CD4-positive, CD25-positive, alpha-beta regulatory T cell (primary cell): ENCODE measurements at regions not wholly inside any gene's neighbourhood (a gene's known extent, or its start where the extent isn't known, plus 50 kb on each side); places are given as distances from the start of the nearest gene placed in this dataset.
"Not testable (repeated sequence)": the region's sequence is repeated elsewhere in the genome, so short reads cannot be mapped to it uniquely, and the experiment has no call there.

ENCODE experiments used
- ATAC-seq, 2 donors: fragments of 150-1000 bp; cut with Tn5 transposase; one replicate each; pipeline ENCODE4 v1.10.0; 2021; ENCODE audit warnings: low read depth in 2 of 2, moderate number of reproducible peaks in 2 of 2, moderate library complexity in 1 of 2
- DNase-seq, 3 donors: peaks; one replicate each; pipeline versions ENCODE4 v3.0.0 to v3.0.0-alpha.2; 2012 to 2022; ENCODE audit warnings: mixed read lengths in 1 of 3
- H3K27ac ChIP-seq: one replicate; pipeline ENCODE4 v1.7.0; 2013; ENCODE audit warnings: mild to moderate bottlenecking, low read length; ENCODE audit not compliant: insufficient read depth, poor library complexity, severe bottlenecking
- H3K27me3 ChIP-seq: one replicate; pipeline ENCODE4 v1.7.0; 2013; ENCODE audit warnings: low read length; ENCODE audit not compliant: control insufficient read depth, insufficient read depth
- H3K36me3 ChIP-seq: one replicate; pipeline ENCODE4 v1.7.0; 2013; ENCODE audit warnings: mild to moderate bottlenecking, low read length, moderate library complexity; ENCODE audit not compliant: control insufficient read depth, insufficient read depth
- H3K4me1 ChIP-seq: 2 replicates; pipeline ENCODE4 v1.7.0; 2013; ENCODE audit warnings: mild to moderate bottlenecking, low read length; ENCODE audit not compliant: insufficient read depth, control insufficient read depth, poor library complexity, severe bottlenecking
- H3K4me3 ChIP-seq: one replicate; pipeline ENCODE4 v1.7.0; 2013; ENCODE audit warnings: low read depth, mild to moderate bottlenecking, low read length, moderate library complexity
- H3K9me3 ChIP-seq, 2 experiments: 1 replicate in 1 of 2; 2 replicates in 1 of 2; pipeline ENCODE4 v1.7.0; 2013; ENCODE audit warnings: low read length in 2 of 2, mild to moderate bottlenecking in 1 of 2, moderate library complexity in 1 of 2; ENCODE audit not compliant: control insufficient read depth in 2 of 2
- H3K27ac Mint-ChIP-seq, 3 donors: one replicate each; pipeline ENCODE4 v1.8.0; 2020 to 2022; ENCODE audit warnings: mild to moderate bottlenecking in 3 of 3, mixed read lengths in 3 of 3, moderate library complexity in 2 of 3
- H3K27me3 Mint-ChIP-seq: one replicate; pipeline ENCODE4 v1.8.0; 2022; ENCODE audit warnings: mild to moderate bottlenecking, mixed read lengths
- H3K36me3 Mint-ChIP-seq: one replicate; pipeline ENCODE4 v1.8.0; 2020; ENCODE audit warnings: mixed read lengths
- H3K4me1 Mint-ChIP-seq, 4 donors: one replicate each; pipeline ENCODE4 v1.8.0; 2020 to 2022; ENCODE audit warnings: mixed read lengths in 4 of 4, mild to moderate bottlenecking in 1 of 4
- H3K4me3 Mint-ChIP-seq, 4 donors: one replicate each; pipeline ENCODE4 v1.8.0; 2020 to 2022; ENCODE audit warnings: mild to moderate bottlenecking in 4 of 4, mixed read lengths in 4 of 4, moderate library complexity in 3 of 4
- H3K9me3 Mint-ChIP-seq, 7 donors: one replicate each; pipeline ENCODE4 v1.8.0; 2020 to 2022; ENCODE audit warnings: mixed read lengths in 7 of 7, mild to moderate bottlenecking in 3 of 7, moderate library complexity in 2 of 7

DNA sequence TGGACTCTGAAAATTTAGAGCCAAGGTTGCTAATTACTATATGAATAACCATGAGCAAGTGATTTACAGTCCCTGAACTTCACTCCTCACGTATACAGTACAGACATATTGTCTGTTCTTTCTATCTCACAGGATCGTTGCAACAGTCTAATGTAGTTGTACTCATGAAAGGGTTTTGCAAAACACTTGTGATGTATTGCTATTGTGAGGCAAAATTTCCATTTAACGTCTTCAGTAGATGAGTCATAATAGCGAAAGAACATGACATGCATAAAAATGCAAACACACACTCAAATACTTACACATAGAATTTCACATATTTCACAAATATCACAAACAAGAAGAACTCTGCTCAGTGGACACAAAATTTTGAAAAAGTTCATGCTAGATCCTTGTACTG is 134.6 kb upstream of the TRPC6 start:
- H3K27ac ChIP-seq = no peak overlapping the region
- DNase-seq = no peak
- H3K36me3 ChIP-seq = no peaks in the 10 kb centered on the region
- H3K36me3 Mint-ChIP-seq = no peaks in the 10 kb centered on the region
- no peaks in the 10 kb centered on the region for H3K4me1 Mint-ChIP-seq
- H3K9me3 ChIP-seq = no peaks in the 10 kb centered on the region
- no peak overlapping the region for H3K4me3 Mint-ChIP-seq
- no peak overlapping the region for H3K27ac Mint-ChIP-seq
- peaks cover 0 to 3% (median 0%) of the 10 kb centered on the region in 7 donors for H3K9me3 Mint-ChIP-seq
- ATAC-seq = no peak
- no peaks in the 10 kb centered on the region for H3K27me3 ChIP-seq
- no peaks in the 10 kb centered on the region for H3K27me3 Mint-ChIP-seq
- H3K4me3 ChIP-seq = no peak overlapping the region
- no peaks in the 10 kb centered on the region for H3K4me1 ChIP-seq

DNA sequence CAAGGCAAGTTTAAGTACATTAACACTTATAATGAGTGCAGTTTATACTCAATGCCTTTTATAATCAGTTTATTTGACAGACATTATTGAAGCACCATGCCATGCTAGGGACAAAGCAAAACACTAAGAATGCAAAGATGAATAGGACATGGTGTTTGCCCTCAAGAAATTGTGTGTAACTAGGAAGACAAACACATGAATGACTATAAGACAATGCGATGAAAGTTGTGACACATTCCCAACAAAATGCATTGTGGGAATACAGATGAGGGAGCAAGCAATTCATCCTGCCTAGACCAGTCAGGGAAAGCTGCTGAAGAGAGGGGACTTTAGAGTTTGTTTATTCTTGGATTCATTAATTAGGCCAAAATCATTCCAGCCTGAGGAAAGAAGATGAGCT is 133.8 kb upstream of the TRPC6 start:
- no peaks in the 10 kb centered on the region for H3K36me3 Mint-ChIP-seq
- peaks cover 0 to 6% (median 2%) of the 10 kb centered on the region in 7 donors for H3K9me3 Mint-ChIP-seq
- DNase-seq (no peak), ATAC-seq (no peak)
- Histone ChIP-seq H3K27me3 (no peaks in the 10 kb centered on the region), H3K4me1 (no peaks in the 10 kb centered on the region), H3K4me3 (no peak overlapping the region), H3K27ac (no peak overlapping the region), H3K9me3 (no peaks in the 10 kb centered on the region), H3K36me3 (no peaks in the 10 kb centered on the region)
- no peak overlapping the region for H3K27ac Mint-ChIP-seq
- H3K27me3 Mint-ChIP-seq = no peaks in the 10 kb centered on the region
- H3K4me1 Mint-ChIP-seq = no peaks in the 10 kb centered on the region
- H3K4me3 Mint-ChIP-seq = no peak overlapping the region

DNA sequence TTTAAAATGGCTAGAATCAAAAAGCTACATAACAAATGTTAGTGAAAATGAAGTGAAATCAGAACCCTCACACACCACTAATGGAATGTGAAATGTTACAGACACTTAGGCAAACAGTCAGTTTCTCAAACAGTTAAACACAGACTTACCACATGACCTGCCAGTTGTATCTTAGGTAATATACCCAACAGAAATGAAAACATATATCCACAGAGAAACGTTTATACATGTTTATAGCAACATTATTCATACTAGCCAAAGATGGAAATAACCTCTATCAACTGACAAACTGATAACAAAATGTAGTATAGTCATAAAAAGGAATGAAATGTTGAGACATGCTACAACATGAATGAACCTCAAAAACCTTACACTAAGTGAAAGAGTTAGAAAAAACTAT is 131.5 kb upstream of the TRPC6 start:
- no peaks in the 10 kb centered on the region for H3K4me1 ChIP-seq
- no peaks in the 10 kb centered on the region for H3K27me3 ChIP-seq
- no peaks in the 10 kb centered on the region for H3K9me3 ChIP-seq
- Mint-ChIP-seq H3K4me3 (no peak overlapping the region), H3K9me3 (peaks cover 2 to 20% (median 7%) of the 10 kb centered on the region in 7 donors), H3K27ac (no peak overlapping the region), H3K36me3 (no peaks in the 10 kb centered on the region), H3K27me3 (no peaks in the 10 kb centered on the region), H3K4me1 (no peaks in the 10 kb centered on the region)
- no peak for ATAC-seq
- DNase-seq = no peak
- no peaks in the 10 kb centered on the region for H3K36me3 ChIP-seq
- no peak overlapping the region for H3K27ac ChIP-seq
- no peak overlapping the region for H3K4me3 ChIP-seq

DNA sequence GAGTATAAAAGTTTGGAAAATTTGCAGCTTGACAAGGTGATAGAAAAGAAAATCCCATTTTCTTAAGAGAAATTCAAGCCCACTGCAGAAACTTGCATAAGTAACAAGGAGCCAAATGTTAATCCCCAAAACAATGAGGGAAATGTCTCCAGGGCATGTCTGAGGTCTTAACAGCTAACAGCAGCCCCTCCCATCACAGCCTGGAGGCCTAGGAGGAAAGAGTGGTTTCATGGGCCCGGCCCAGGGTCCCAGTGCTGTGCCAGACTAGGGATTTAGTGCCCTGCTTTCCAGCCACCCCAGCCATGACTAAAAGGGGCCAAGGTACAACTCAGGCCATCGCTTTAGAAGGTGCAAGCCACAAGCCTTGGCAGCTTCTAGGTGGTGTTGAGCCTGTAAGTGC is 123.7 kb upstream of the TRPC6 start:
- no peaks in the 10 kb centered on the region for H3K27me3 Mint-ChIP-seq
- H3K27ac ChIP-seq = no peak overlapping the region
- H3K4me1 ChIP-seq = no peaks in the 10 kb centered on the region
- DNase-seq = no peak
- ATAC-seq = no peak
- H3K36me3 Mint-ChIP-seq = no peaks in the 10 kb centered on the region
- no peaks in the 10 kb centered on the region for H3K4me1 Mint-ChIP-seq
- H3K9me3 Mint-ChIP-seq = peaks cover 2 to 19% (median 5%) of the 10 kb centered on the region in 7 donors
- no peaks in the 10 kb centered on the region for H3K27me3 ChIP-seq
- peaks cover 0 to 3% of the 10 kb centered on the region in 2 experiments for H3K9me3 ChIP-seq
- H3K36me3 ChIP-seq = no peaks in the 10 kb centered on the region
- H3K27ac Mint-ChIP-seq = no peak overlapping the region
- peak overlapping the region in 1 of 4 donors; percentile 10 for H3K4me3 Mint-ChIP-seq
- H3K4me3 ChIP-seq = no peak overlapping the region

DNA sequence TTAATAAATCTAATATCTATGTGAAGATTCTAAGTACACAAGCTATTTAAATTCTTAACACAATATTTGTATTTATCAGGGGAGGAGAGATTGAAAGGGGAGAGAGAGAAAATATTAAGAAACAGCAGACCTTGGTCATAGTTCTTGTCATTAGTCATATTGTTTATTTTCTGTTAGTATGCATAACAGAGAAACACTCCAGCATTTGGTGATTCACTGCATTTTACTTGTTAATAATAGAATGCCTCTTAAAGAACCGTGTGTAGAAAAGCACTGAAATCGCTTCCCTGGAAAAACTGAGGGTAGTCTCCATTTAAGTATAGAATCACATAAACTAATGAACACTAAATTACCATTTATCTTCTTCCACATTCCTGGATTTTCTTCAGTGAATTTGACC is 122.7 kb upstream of the TRPC6 start:
- Histone ChIP-seq H3K4me1 (no peaks in the 10 kb centered on the region), H3K4me3 (no peak overlapping the region), H3K9me3 (peaks cover 0 to 3% of the 10 kb centered on the region in 2 experiments), H3K27me3 (no peaks in the 10 kb centered on the region), H3K27ac (no peak overlapping the region), H3K36me3 (no peaks in the 10 kb centered on the region)
- no peak for ATAC-seq
- Mint-ChIP-seq H3K36me3 (no peaks in the 10 kb centered on the region), H3K9me3 (peaks cover 0 to 12% (median 2%) of the 10 kb centered on the region in 7 donors), H3K4me1 (no peaks in the 10 kb centered on the region), H3K4me3 (peak overlapping the region in 1 of 4 donors; percentile 51), H3K27ac (no peak overlapping the region), H3K27me3 (no peaks in the 10 kb centered on the region)
- DNase-seq = no peak

DNA sequence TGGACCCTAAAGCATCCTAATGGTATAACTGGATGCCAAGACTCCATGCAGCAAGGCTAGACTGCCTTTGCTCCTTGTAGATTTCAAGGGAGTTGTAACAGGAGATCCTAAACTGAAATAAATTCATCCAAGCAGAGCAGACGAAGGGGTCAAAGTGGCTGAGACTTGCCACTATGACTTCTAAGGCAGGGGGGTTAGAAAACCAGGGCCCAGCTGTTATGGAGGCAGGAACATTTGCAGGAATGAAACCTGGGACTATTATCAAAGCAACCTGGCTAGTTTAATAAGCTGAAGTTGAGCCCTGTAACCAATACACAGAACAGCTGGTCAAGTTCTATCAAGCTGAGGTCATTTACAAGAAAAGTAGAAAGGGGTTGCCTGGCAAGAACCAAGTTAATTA is 122.2 kb upstream of the TRPC6 start:
- DNase-seq = no peak
- Histone ChIP-seq H3K9me3 (peaks cover 0 to 3% of the 10 kb centered on the region in 2 experiments), H3K27me3 (no peaks in the 10 kb centered on the region), H3K4me3 (no peak overlapping the region), H3K36me3 (no peaks in the 10 kb centered on the region), H3K4me1 (no peaks in the 10 kb centered on the region), H3K27ac (no peak overlapping the region)
- no peak for ATAC-seq
- H3K27ac Mint-ChIP-seq = no peak overlapping the region
- peaks cover 0 to 12% (median 0%) of the 10 kb centered on the region in 7 donors for H3K9me3 Mint-ChIP-seq
- H3K4me3 Mint-ChIP-seq = no peak overlapping the region
- no peaks in the 10 kb centered on the region for H3K4me1 Mint-ChIP-seq
- no peaks in the 10 kb centered on the region for H3K36me3 Mint-ChIP-seq
- H3K27me3 Mint-ChIP-seq = no peaks in the 10 kb centered on the region

DNA sequence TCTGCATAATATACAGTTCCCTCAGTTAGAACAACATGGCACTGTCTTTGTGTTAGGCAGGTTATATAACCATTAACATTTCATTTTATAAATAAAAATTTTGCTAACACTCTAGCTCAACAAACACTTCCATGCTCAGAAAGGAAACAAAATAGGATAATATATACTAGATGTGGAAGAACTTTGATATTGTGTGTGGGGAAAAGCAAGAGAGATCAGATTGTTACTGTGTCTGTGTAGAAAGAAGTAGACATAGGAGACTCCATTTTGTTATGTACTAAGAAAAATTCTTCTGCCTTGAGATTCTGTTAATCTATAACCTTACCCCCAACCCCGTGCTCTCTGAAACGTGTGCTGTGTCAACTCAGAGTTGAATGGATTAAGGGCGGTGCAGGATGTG is 111.1 kb upstream of the TRPC6 start:
- not testable (repeated sequence) for H3K36me3 Mint-ChIP-seq, DNase-seq, H3K4me3 Mint-ChIP-seq, H3K4me3 ChIP-seq, H3K27ac ChIP-seq, ATAC-seq, H3K36me3 ChIP-seq, H3K4me1 ChIP-seq, H3K9me3 Mint-ChIP-seq, H3K4me1 Mint-ChIP-seq, H3K27me3 Mint-ChIP-seq, H3K9me3 ChIP-seq, H3K27me3 ChIP-seq, H3K27ac Mint-ChIP-seq

DNA sequence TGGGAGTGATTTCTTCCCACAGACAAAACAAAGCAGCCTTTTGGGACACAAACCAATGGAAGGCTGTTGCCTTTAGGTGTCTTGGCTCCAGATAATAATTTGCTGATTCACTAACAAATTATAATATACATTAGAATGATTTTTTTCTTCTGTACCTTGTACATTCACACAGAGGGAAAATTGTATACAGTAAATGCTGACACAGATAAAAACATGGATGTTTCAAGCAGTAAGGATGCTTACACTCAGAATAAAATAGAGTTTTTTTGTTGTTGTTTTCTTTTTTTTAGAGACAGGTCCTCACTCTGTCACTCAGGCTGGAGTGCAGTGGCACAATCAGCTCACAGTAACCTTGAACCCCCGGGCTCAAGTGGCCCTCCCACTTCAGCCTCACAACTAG is 109.2 kb upstream of the TRPC6 start:
- ATAC-seq (no peak), DNase-seq (no peak)
- Mint-ChIP-seq H3K27me3 (no peaks in the 10 kb centered on the region), H3K4me1 (no peaks in the 10 kb centered on the region), H3K36me3 (no peaks in the 10 kb centered on the region), H3K4me3 (no peak overlapping the region), H3K9me3 (peaks cover 0 to 23% (median 6%) of the 10 kb centered on the region in 7 donors), H3K27ac (no peak overlapping the region)
- Histone ChIP-seq H3K27me3 (no peaks in the 10 kb centered on the region), H3K36me3 (no peaks in the 10 kb centered on the region), H3K27ac (no peak overlapping the region), H3K4me1 (no peaks in the 10 kb centered on the region), H3K9me3 (no peaks in the 10 kb centered on the region), H3K4me3 (no peak overlapping the region)
